ENCODE measurements at regions not wholly inside any gene's neighbourhood (a gene's known extent, or its start where the extent isn't known, plus 50 kb on each side); places are given as distances from the start of the nearest gene placed in this dataset.

DNA sequence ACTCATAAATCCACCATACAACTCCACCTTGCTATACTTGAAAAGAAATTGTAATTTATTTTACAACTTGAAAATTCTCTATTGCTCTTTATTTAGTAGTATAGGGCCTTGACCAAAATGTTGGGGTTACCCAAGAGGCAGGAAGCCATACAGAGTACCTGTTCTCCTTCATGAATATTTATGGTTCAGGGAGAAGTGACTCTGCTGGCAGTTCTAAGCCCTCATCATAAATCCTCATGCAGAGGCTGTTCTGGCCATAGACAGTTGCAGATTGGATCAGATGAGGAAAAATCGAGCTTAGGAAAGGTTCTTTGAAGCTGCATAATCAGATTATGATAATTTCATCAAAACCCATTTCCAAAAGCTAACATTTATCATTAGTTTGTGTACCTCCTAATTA is 449.4 kb upstream of the TENM4 start:
- Histone ChIP-seq H3K4me3 (ENCODE audit: insufficient read depth, low read depth, low read length) (no peak overlapping the region), H3K79me1 (ENCODE audit: low read depth in 1 of 2, low read length in 2 of 2) (no peaks in the 10 kb centered on the region), H3K36me3 (ENCODE audit: control insufficient read depth, insufficient read depth, low read length) (no peaks in the 10 kb centered on the region), H2BK20ac (ENCODE audit: low read depth, low read length) (no peak overlapping the region), H3K9ac (ENCODE audit: low read depth, low read length) (no peak overlapping the region), H2AK9ac (replicated peaks; ENCODE audit: low read depth, low read length, poor library complexity) (no peak overlapping the region), H2BK15ac (ENCODE audit: low read depth, low read length) (no peak overlapping the region), H3K4ac (ENCODE audit: low read depth, low read length) (no peak overlapping the region), H4K91ac (ENCODE audit: insufficient read depth, low read depth, low read length) (no peak overlapping the region), H2AK5ac (ENCODE audit: low read depth, low read length) (no peak overlapping the region), H3K27ac (ENCODE audit: insufficient read depth, low read length) (no peak overlapping the region), H3K4me2 (ENCODE audit: low read depth, low read length) (no peak overlapping the region), H3K23ac (ENCODE audit: low read depth, low read length) (no peak overlapping the region), H3K4me1 (ENCODE audit: control insufficient read depth, insufficient read depth, low read length) (no peaks in the 10 kb centered on the region), H3K9me3 (ENCODE audit: control insufficient read depth, insufficient read depth, low read length) (no peaks in the 10 kb centered on the region), H3K14ac (replicated peaks; ENCODE audit: low read depth, low read length) (no peak overlapping the region), H4K5ac (ENCODE audit: low read depth, low read length) (no peak overlapping the region), H4K8ac (ENCODE audit: low read depth in 2 of 2, low read length in 2 of 2) (no peak overlapping the region), H2BK5ac (ENCODE audit: low read depth, low read length, poor library complexity, severe bottlenecking) (no peak overlapping the region), H3K56ac (ENCODE audit: extremely low read depth, insufficient read depth, low read length) (no peak overlapping the region), H3K18ac (ENCODE audit: low read depth, low read length) (no peak overlapping the region), H2BK120ac (ENCODE audit: low read depth, low read length) (no peak overlapping the region), H4K20me1 (ENCODE audit: insufficient read depth, low read length) (no peaks in the 10 kb centered on the region), H2AFZ (replicated peaks; ENCODE audit: low read length, poor library complexity) (no peak overlapping the region), H3K9me1 (ENCODE audit: insufficient read depth, low read length) (no peaks in the 10 kb centered on the region), H3K27me3 (ENCODE audit: control insufficient read depth, insufficient read depth, low read length) (no peaks in the 10 kb centered on the region; the same call in 1 of the 2 replicates)
- intact Hi-C loops (cut with micrococcal nuclease): no loop called here
- dilution Hi-C loops (cut with HindIII; ENCODE audit: low sequenced_read_pairs, unreplicated experiment): no loop called here
- ATAC-seq (ENCODE audit: low read depth) (no peak), DNase-seq (no peak)
- in situ Hi-C loops (cut with MboI; ENCODE audit: low sequenced_read_pairs): no loop called here
- no peak for TF ChIP-seq BHLHE40 (IDR thresholded peaks at IDR 0.05; ENCODE audit: low read depth, low read length)
- TF ChIP-seq RAD21 (IDR thresholded peaks at IDR 0.05; ENCODE audit: low read length): no peak
- TF ChIP-seq FOS (IDR thresholded peaks at IDR 0.05; ENCODE audit: low read depth, low read length): no peak
- no peak for TF ChIP-seq POLR2A (IDR thresholded peaks at IDR 0.05; ENCODE audit: low read depth, low read length)
- TF ChIP-seq, protein P1, sequence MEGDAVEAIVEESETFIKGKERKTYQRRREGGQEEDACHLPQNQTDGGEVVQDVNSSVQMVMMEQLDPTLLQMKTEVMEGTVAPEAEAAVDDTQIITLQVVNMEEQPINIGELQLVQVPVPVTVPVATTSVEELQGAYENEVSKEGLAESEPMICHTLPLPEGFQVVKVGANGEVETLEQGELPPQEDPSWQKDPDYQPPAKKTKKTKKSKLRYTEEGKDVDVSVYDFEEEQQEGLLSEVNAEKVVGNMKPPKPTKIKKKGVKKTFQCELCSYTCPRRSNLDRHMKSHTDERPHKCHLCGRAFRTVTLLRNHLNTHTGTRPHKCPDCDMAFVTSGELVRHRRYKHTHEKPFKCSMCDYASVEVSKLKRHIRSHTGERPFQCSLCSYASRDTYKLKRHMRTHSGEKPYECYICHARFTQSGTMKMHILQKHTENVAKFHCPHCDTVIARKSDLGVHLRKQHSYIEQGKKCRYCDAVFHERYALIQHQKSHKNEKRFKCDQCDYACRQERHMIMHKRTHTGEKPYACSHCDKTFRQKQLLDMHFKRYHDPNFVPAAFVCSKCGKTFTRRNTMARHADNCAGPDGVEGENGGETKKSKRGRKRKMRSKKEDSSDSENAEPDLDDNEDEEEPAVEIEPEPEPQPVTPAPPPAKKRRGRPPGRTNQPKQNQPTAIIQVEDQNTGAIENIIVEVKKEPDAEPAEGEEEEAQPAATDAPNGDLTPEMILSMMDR (conservative IDR thresholded peaks at IDR 0.05; ENCODE audit: low read depth, low read length): no peak
- TF ChIP-seq, protein P2, sequence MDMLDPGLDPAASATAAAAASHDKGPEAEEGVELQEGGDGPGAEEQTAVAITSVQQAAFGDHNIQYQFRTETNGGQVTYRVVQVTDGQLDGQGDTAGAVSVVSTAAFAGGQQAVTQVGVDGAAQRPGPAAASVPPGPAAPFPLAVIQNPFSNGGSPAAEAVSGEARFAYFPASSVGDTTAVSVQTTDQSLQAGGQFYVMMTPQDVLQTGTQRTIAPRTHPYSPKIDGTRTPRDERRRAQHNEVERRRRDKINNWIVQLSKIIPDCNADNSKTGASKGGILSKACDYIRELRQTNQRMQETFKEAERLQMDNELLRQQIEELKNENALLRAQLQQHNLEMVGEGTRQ (IDR thresholded peaks at IDR 0.05; ENCODE audit: low read depth, low read length): no peak
- no peak for TF ChIP-seq MAZ (IDR thresholded peaks at IDR 0.05; ENCODE audit: borderline replicate concordance, low read depth, low read length)
- no peak for TF ChIP-seq SMC3 (IDR thresholded peaks at IDR 0.05; ENCODE audit: low read depth, low read length)
- no peak for TF ChIP-seq MAFK (IDR thresholded peaks at IDR 0.05; ENCODE audit: low read depth, low read length)
- no peak for TF ChIP-seq CEBPB (IDR thresholded peaks at IDR 0.05; ENCODE audit: low read depth, low read length)
- TF ChIP-seq RFX5 (IDR thresholded peaks at IDR 0.05; ENCODE audit: low read depth, low read length): no peak
- WGBS, 2 experiments (ENCODE audit: extremely low coverage in 2 of 2, insufficient read length in 1 of 2): no CpG with 5 or more reads among the region's 1 CpG
- BruUV-seq (replicated peaks): no TSS peak
- POLR2A ChIA-PET (ENCODE audit: unreplicated experiment): no interaction called here
- CTCF ChIA-PET: no interaction called here
